ENCODE measurements at regions not wholly inside any gene's neighbourhood (a gene's known extent, or its start where the extent isn't known, plus 50 kb on each side); places are given as distances from the start of the nearest gene placed in this dataset.

DNA sequence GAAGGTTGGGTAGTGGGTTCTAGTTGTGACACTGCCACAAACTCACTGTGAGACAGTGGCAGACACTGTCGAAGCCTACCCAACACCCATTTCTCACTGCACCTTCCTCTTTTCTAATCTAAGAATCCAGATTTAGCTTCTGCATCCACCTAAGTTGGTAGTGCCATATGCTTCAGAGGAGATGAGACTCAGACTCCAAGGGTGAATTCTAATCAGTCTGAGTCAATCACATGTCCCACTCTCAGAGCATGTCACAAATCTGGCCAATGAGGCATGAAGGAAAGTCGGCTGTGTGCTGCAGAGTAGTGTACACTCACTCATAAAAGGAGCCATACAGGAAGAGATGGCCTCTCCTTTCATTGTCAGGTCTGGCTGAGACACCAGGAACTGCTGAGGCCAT lies 102.1 kb upstream of the RAP1B start:
- TF ChIP-seq, protein P1, sequence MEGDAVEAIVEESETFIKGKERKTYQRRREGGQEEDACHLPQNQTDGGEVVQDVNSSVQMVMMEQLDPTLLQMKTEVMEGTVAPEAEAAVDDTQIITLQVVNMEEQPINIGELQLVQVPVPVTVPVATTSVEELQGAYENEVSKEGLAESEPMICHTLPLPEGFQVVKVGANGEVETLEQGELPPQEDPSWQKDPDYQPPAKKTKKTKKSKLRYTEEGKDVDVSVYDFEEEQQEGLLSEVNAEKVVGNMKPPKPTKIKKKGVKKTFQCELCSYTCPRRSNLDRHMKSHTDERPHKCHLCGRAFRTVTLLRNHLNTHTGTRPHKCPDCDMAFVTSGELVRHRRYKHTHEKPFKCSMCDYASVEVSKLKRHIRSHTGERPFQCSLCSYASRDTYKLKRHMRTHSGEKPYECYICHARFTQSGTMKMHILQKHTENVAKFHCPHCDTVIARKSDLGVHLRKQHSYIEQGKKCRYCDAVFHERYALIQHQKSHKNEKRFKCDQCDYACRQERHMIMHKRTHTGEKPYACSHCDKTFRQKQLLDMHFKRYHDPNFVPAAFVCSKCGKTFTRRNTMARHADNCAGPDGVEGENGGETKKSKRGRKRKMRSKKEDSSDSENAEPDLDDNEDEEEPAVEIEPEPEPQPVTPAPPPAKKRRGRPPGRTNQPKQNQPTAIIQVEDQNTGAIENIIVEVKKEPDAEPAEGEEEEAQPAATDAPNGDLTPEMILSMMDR (IDR thresholded peaks at IDR 0.05 in 8 of 11, conservative IDR thresholded peaks at IDR 0.05 in 3 of 11), result no peak
- no peak for TF ChIP-seq POLR2AphosphoS5 (IDR thresholded peaks at IDR 0.05)
